Osteocyte (in vitro differentiated cells): ENCODE measurements at regions not wholly inside any gene's neighbourhood (a gene's known extent, or its start where the extent isn't known, plus 50 kb on each side); places are given as distances from the start of the nearest gene placed in this dataset.

Experiments
- DNase-seq: peaks from one replicate; pipeline ENCODE4 v3.0.0; 2021; ENCODE audit warnings: mixed read lengths; ENCODE audit not compliant: unreplicated experiment; ENCODE audit errors: extremely low spot score
- H3K27ac Mint-ChIP-seq: one replicate; pipeline ENCODE4 v1.8.0; 2021; ENCODE audit warnings: mild to moderate bottlenecking, mixed read lengths; ENCODE audit not compliant: unreplicated experiment
- H3K27me3 Mint-ChIP-seq: one replicate; pipeline ENCODE4 v1.8.0; 2021; ENCODE audit warnings: mixed read lengths; ENCODE audit not compliant: unreplicated experiment
- H3K36me3 Mint-ChIP-seq: one replicate; pipeline ENCODE4 v1.8.0; 2021; ENCODE audit warnings: mixed read lengths; ENCODE audit not compliant: unreplicated experiment
- H3K4me1 Mint-ChIP-seq: one replicate; pipeline ENCODE4 v1.8.0; 2021; ENCODE audit warnings: mixed read lengths; ENCODE audit not compliant: unreplicated experiment
- H3K4me3 Mint-ChIP-seq: one replicate; pipeline ENCODE4 v1.8.0; 2021; ENCODE audit warnings: mild to moderate bottlenecking, moderate library complexity, mixed read lengths; ENCODE audit not compliant: unreplicated experiment
- H3K9me3 Mint-ChIP-seq: one replicate; pipeline ENCODE4 v1.8.0; 2021; ENCODE audit warnings: mixed read lengths; ENCODE audit not compliant: unreplicated experiment
- CTCF ChIP-seq: fragments of 200-600 bp; sonication (generic); IDR thresholded peaks from 2 replicates; pipeline ENCODE4 v1.5.0; 2021; ENCODE audit warnings: antibody characterized with exemption, mild to moderate bottlenecking, moderate library complexity

DNA sequence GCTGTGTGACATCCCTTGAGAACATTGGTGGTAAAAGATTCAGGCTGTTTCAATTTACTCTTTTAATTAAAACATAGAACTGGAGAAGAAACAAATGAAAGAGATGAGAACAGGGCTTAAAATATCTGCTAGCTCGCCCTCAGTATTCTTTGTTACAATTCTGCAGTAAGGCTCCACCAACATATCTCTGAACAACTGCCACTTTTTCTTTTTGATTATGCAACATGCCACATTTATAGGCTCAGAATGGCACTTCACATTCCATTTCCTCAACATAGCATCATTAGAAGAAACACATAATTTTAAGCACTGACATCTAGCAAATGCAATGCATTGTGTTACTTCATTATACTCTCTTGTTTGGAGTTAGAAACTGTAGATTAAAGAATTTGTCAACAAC lies 1315.2 kb downstream of the LRFN5 start:
- DNase-seq, result no peak
- Mint-ChIP-seq H3K4me1 (no peaks in the 10 kb centered on the region), H3K27me3 (peaks cover 2% of the 10 kb centered on the region), H3K4me3 (no peak overlapping the region), H3K9me3 (peaks cover 26% of the 10 kb centered on the region), H3K36me3 (no peaks in the 10 kb centered on the region), H3K27ac (no peak overlapping the region)
- TF ChIP-seq CTCF, result no peak

GRCh38 chr14:42918615-42919014 lies 1311.9 kb downstream of the LRFN5 start:
- Mint-ChIP-seq H3K4me3 (no peak overlapping the region), H3K36me3 (no peaks in the 10 kb centered on the region), H3K27ac (no peak overlapping the region)

DNA sequence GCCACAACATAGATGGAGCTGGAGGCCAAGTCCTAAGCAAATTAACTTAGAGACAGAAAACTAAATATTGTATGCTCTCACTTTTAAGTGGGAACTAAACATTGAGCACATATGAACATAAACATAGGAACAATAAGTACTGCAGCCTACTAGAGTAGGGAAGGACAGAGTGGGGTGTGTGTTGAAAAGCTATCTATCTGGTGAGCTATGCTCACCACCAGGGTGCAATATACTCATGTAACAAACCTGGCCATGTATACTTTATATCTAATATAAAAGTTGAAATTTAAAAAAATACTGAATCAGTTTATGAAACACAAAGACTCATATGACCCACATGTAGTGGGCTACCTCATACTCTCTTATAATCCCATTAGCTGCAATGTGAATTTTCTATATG lies 1305.0 kb downstream of the LRFN5 start:
- no peak overlapping the region for H3K27ac Mint-ChIP-seq
- DNase-seq, result no peak
- H3K4me3 Mint-ChIP-seq, result no peak overlapping the region
- H3K4me1 Mint-ChIP-seq, result no peaks in the 10 kb centered on the region
- H3K9me3 Mint-ChIP-seq, result no peaks in the 10 kb centered on the region
- H3K36me3 Mint-ChIP-seq, result no peaks in the 10 kb centered on the region
- TF ChIP-seq CTCF, result peak; percentile 27
- no peaks in the 10 kb centered on the region for H3K27me3 Mint-ChIP-seq

More at GRCh38 chr14:42918615-42919014, 1311.9 kb downstream of the LRFN5 start:
- Mint-ChIP-seq H3K27me3 (peaks cover 2% of the 10 kb centered on the region), H3K4me1 (no peaks in the 10 kb centered on the region), H3K9me3 (peaks cover 15% of the 10 kb centered on the region)
- no peak for DNase-seq
- TF ChIP-seq CTCF, result no peak

DNA sequence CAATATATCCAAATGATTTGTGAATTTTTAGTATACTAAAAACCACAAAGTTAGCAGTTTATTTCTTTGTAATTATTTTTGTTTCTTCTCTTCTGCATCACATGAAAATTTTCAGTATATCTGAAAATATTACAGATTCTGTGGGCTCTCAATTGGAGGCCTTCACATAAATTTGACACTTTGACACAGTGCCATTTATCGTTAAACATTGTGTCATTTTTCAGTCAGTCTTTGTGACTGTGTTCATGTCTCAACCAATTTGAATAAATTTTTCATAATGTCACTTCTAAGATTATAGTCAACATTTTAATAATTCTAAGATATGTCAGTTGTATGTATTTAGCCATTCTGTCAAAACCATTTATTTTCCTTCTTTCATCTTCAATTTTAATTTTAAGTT lies 1303.0 kb downstream of the LRFN5 start:
- TF ChIP-seq CTCF, result no peak
- Mint-ChIP-seq H3K9me3 (no peaks in the 10 kb centered on the region), H3K4me3 (no peak overlapping the region), H3K27me3 (no peaks in the 10 kb centered on the region), H3K27ac (no peak overlapping the region), H3K36me3 (no peaks in the 10 kb centered on the region), H3K4me1 (no peaks in the 10 kb centered on the region)
- DNase-seq, result no peak

- Mint-ChIP-seq H3K4me3 (no peak overlapping the region), H3K27me3 (no peaks in the 10 kb centered on the region), H3K4me1 (peaks cover 6% of the 10 kb centered on the region), H3K27ac (no peak overlapping the region), H3K9me3 (no peaks in the 10 kb centered on the region), H3K36me3 (no peaks in the 10 kb centered on the region)
- DNase-seq, result no peak
- TF ChIP-seq CTCF, result no peak
Measured at GRCh38 chr14:42893183-42893582, 1286.5 kb downstream of the LRFN5 start.
